Fibroblast of gingiva (primary cell): ENCODE measurements at regions not wholly inside any gene's neighbourhood (a gene's known extent, or its start where the extent isn't known, plus 50 kb on each side); places are given as distances from the start of the nearest gene placed in this dataset.

Experiments
- DNase-seq: peaks from one replicate; pipeline ENCODE4 v3.0.0-alpha.2; 2011; ENCODE audit warnings: low read depth

- DNase-seq, result no peak
These were observed 125.1 kb upstream of the SLC25A36 start for GRCh38 chr3:140816372-140817195.

GRCh38 chr3:140821493-140821892 lies 120.1 kb upstream of the SLC25A36 start:
- DNase-seq, result no peak

- no peak for DNase-seq
These were observed 119.1 kb upstream of the SLC25A36 start for GRCh38 chr3:140822401-140823047.

GRCh38 chr3:140823106-140823505 lies 118.5 kb upstream of the SLC25A36 start:
- no peak for DNase-seq

- no peak for DNase-seq
These were observed 113.7 kb upstream of the SLC25A36 start for GRCh38 chr3:140827894-140828293.

- DNase-seq, result no peak
These were observed 113.1 kb upstream of the SLC25A36 start for GRCh38 chr3:140828585-140828984.

- DNase-seq, result no peak
These were observed 111.8 kb upstream of the SLC25A36 start for GRCh38 chr3:140829796-140830195.

- no peak for DNase-seq
These were observed 111.2 kb upstream of the SLC25A36 start for GRCh38 chr3:140830391-140830790.

- no peak for DNase-seq
These were observed 108.8 kb upstream of the SLC25A36 start for GRCh38 chr3:140832883-140833282.

- DNase-seq, result no peak
These were observed 107.2 kb upstream of the SLC25A36 start for GRCh38 chr3:140834266-140835037.

GRCh38 chr3:140842984-140843649 lies 98.5 kb upstream of the SLC25A36 start:
- DNase-seq, result no peak

GRCh38 chr3:140843656-140844055 lies 98.0 kb upstream of the SLC25A36 start:
- DNase-seq, result no peak

- DNase-seq, result no peak
These were observed 97.6 kb upstream of the SLC25A36 start for GRCh38 chr3:140844072-140844471.

- DNase-seq, result no peak
These were observed 95.8 kb upstream of the SLC25A36 start for GRCh38 chr3:140845882-140846281.

- DNase-seq, result no peak
These were observed 93.0 kb upstream of the SLC25A36 start for GRCh38 chr3:140848666-140849065.

GRCh38 chr3:140850210-140850955 lies 91.3 kb upstream of the SLC25A36 start:
- DNase-seq, result no peak

GRCh38 chr3:140854961-140855360 lies 86.7 kb upstream of the SLC25A36 start:
- no peak for DNase-seq

- no peak for DNase-seq
These were observed 84.7 kb upstream of the SLC25A36 start for GRCh38 chr3:140856905-140857304.

GRCh38 chr3:140857993-140858392 lies 83.6 kb upstream of the SLC25A36 start:
- no peak for DNase-seq

- DNase-seq, result no peak
These were observed 81.9 kb upstream of the SLC25A36 start for GRCh38 chr3:140859592-140860336.

- DNase-seq, result peak; percentile 46
These were observed 78.0 kb upstream of the SLC25A36 start for GRCh38 chr3:140863580-140864009.
